Spleen (tissue), 11 donors: ENCODE measurements at regions not wholly inside any gene's neighbourhood (a gene's known extent, or its start where the extent isn't known, plus 50 kb on each side); places are given as distances from the start of the nearest gene placed in this dataset.

Experiments used
- DNase-seq: peaks from one replicate; pipeline ENCODE4 v3.0.0-alpha.2; 2020
- H3K27ac ChIP-seq, 8 donors: fragments of 200-600 bp; sonication (generic) in 7 of 8; 1 replicate in 4 of 8; 2 replicates in 4 of 8; pipeline versions ENCODE4 v1.5.0 to v1.8.0; 2016 to 2021; ENCODE audit warnings: inconsistent platforms in 4 of 8, mild to moderate bottlenecking in 4 of 8, moderate library complexity in 1 of 8
- H3K27me3 ChIP-seq, 7 donors: fragments of 200-600 bp; sonication (generic) in 6 of 7; replicated peaks in 1 of 7; 1 replicate in 4 of 7; 2 replicates in 3 of 7; pipeline versions ENCODE4 v1.5.0 to v1.8.0; 2016 to 2021; ENCODE audit warnings: inconsistent platforms in 3 of 7, mild to moderate bottlenecking in 1 of 7
- H3K36me3 ChIP-seq, 6 donors: fragments of 200-600 bp; sonication (generic) in 5 of 6; 1 replicate in 4 of 6; 2 replicates in 2 of 6; pipeline versions ENCODE4 v1.5.0 to v1.8.0; 2016 to 2021; ENCODE audit warnings: inconsistent platforms in 2 of 6
- H3K4me1 ChIP-seq, 6 donors: fragments of 200-600 bp; sonication (generic) in 5 of 6; 1 replicate in 3 of 6; 2 replicates in 3 of 6; pipeline versions ENCODE4 v1.5.0 to v1.8.0; 2016 to 2021; ENCODE audit warnings: inconsistent platforms in 3 of 6
- H3K4me3 ChIP-seq, 8 donors: fragments of 200-600 bp; sonication (generic) in 7 of 8; 1 replicate in 4 of 8; 2 replicates in 4 of 8; pipeline versions ENCODE4 v1.5.0 to v1.8.0; 2016 to 2021; ENCODE audit warnings: inconsistent platforms in 4 of 8, mild to moderate bottlenecking in 4 of 8, moderate library complexity in 2 of 8
- H3K9me3 ChIP-seq, 8 donors: fragments of 200-600 bp; sonication (generic) in 7 of 8; 1 replicate in 4 of 8; 2 replicates in 4 of 8; pipeline versions ENCODE4 v1.5.0 to v1.8.0; 2016 to 2021; ENCODE audit warnings: inconsistent platforms in 4 of 8
- CTCF ChIP-seq, 11 experiments: fragments of 200-600 bp in 7 of 11; fragments of 450-650 bp in 4 of 11; sonication (generic) in 4 of 11; IDR thresholded peaks in 8 of 11; conservative IDR thresholded peaks in 3 of 11; 1 replicate in 7 of 11; 2 replicates in 4 of 11; pipeline versions ENCODE4 v1.4.0 to v1.8.0; 2016 to 2021; ENCODE audit warnings: antibody characterized with exemption in 11 of 11, inconsistent platforms in 4 of 11, mild to moderate bottlenecking in 1 of 11
- POLR2A ChIP-seq, 3 donors: fragments of 450-650 bp; IDR thresholded peaks; one replicate each; pipeline ENCODE4 v1.5.1; 2017; ENCODE audit warnings: antibody characterized with exemption in 3 of 3, mild to moderate bottlenecking in 1 of 3
- POLR2AphosphoS5 ChIP-seq, 3 donors: sonication (generic); formaldehyde crosslinking; IDR thresholded peaks; one replicate each; pipeline ENCODE4 v1.5.1; 2017; ENCODE audit warnings: antibody characterized with exemption in 3 of 3
- WGBS, 5 donors: extraction: QIAGEN DNeasy Blood & Tissue Kit in 3 of 5; methylation state at CpG; one replicate each; pipeline versions ENCODE4 v1.1.5 to v1.1.7; 2013 to 2018; 5-methylcytosine and 5-hydroxymethylcytosine counted together
- intact Hi-C: fragments of 100-400 bp; cut with DNase I; formaldehyde crosslinking; loops from one replicate; pipeline ENCODE4 v1.15.0; 2023; ENCODE audit warnings: low total_unique reads
- donor health status: healthy with polysubstance abuse.
- donor health status: DM: no; HTN: no; CAD: no; lungs with moderate emphysema.
- donor health status: DM: no; HTN: no; CAD: no.
- donor health status: Bipolar disorder and iron deficiency.
- donor health status: healthy.
- donor health status: DM: no; HTN: no; CAD: no.
- donor health status: DM: yes; HTN: yes; CAD: no.

GRCh38 chr6:21331235-21331634 lies 262.3 kb upstream of the SOX4 start:
- Histone ChIP-seq H3K4me1 (no peaks in the 10 kb centered on the region), H3K4me3 (no peak overlapping the region), H3K9me3 (no peaks in the 10 kb centered on the region), H3K36me3 (no peaks in the 10 kb centered on the region), H3K27ac (no peak overlapping the region), H3K27me3 (no peaks in the 10 kb centered on the region)
- TF ChIP-seq POLR2A (IDR thresholded peaks at IDR 0.05), result no peak
- TF ChIP-seq POLR2AphosphoS5 (IDR thresholded peaks at IDR 0.05), result no peak
- no peak for TF ChIP-seq CTCF (IDR thresholded peaks at IDR 0.05 in 8 of 11, conservative IDR thresholded peaks at IDR 0.05 in 3 of 11)
- intact Hi-C loops, result no loop called here
- no peak for DNase-seq
- WGBS, 5 donors, result 65 to 76% (median 66%) methylated on average over 7 of the region's 7 CpGs

- H3K4me3 ChIP-seq, result no peak overlapping the region
- intact Hi-C loops, result no loop called here
- no peak overlapping the region for H3K27ac ChIP-seq
- no peaks in the 10 kb centered on the region for H3K4me1 ChIP-seq
- peaks cover 0 to 6% (median 0%) of the 10 kb centered on the region in 8 donors for H3K9me3 ChIP-seq
- no peak for TF ChIP-seq POLR2AphosphoS5 (IDR thresholded peaks at IDR 0.05)
- no peak for TF ChIP-seq POLR2A (IDR thresholded peaks at IDR 0.05)
- TF ChIP-seq CTCF (IDR thresholded peaks at IDR 0.05 in 8 of 11, conservative IDR thresholded peaks at IDR 0.05 in 3 of 11), result no peak
- 74 to 87% (median 82%) methylated on average over 5 of the region's 5 CpGs for WGBS, 5 donors
- no peak for DNase-seq
- H3K27me3 ChIP-seq, result no peaks in the 10 kb centered on the region
- no peaks in the 10 kb centered on the region for H3K36me3 ChIP-seq
These were observed 261.5 kb upstream of the SOX4 start for GRCh38 chr6:21332077-21332476.

GRCh38 chr6:21332660-21333059 lies 260.9 kb upstream of the SOX4 start:
- WGBS, 5 donors, result 89 to 97% (median 91%) methylated on average over 8 of the region's 8 CpGs
- no peaks in the 10 kb centered on the region for H3K36me3 ChIP-seq
- peaks cover 0 to 11% (median 0%) of the 10 kb centered on the region in 8 donors for H3K9me3 ChIP-seq
- DNase-seq, result no peak
- H3K27ac ChIP-seq, result no peak overlapping the region
- intact Hi-C loops, result no loop called here
- no peak overlapping the region for H3K4me3 ChIP-seq
- TF ChIP-seq CTCF (IDR thresholded peaks at IDR 0.05 in 8 of 11, conservative IDR thresholded peaks at IDR 0.05 in 3 of 11) (no peak), POLR2AphosphoS5 (IDR thresholded peaks at IDR 0.05) (no peak), POLR2A (IDR thresholded peaks at IDR 0.05) (no peak)
- no peaks in the 10 kb centered on the region for H3K4me1 ChIP-seq
- no peaks in the 10 kb centered on the region for H3K27me3 ChIP-seq

- no peak for DNase-seq
- no peaks in the 10 kb centered on the region for H3K27me3 ChIP-seq
- H3K4me3 ChIP-seq, result no peak overlapping the region
- H3K4me1 ChIP-seq, result no peaks in the 10 kb centered on the region
- no peaks in the 10 kb centered on the region for H3K36me3 ChIP-seq
- TF ChIP-seq POLR2A (IDR thresholded peaks at IDR 0.05) (no peak), POLR2AphosphoS5 (IDR thresholded peaks at IDR 0.05) (no peak), CTCF (IDR thresholded peaks at IDR 0.05 in 8 of 11, conservative IDR thresholded peaks at IDR 0.05 in 3 of 11) (no peak)
- WGBS, 5 donors, result 75 to 93% (median 88%) methylated on average over 2 of the region's 2 CpGs
- intact Hi-C loops, result no loop called here
- H3K27ac ChIP-seq, result no peak overlapping the region
- peaks cover 0 to 14% (median 0%) of the 10 kb centered on the region in 8 donors for H3K9me3 ChIP-seq
These were observed 259.8 kb upstream of the SOX4 start for GRCh38 chr6:21333715-21334114.
